ENCODE measurements at regions not wholly inside any gene's neighbourhood (a gene's known extent, or its start where the extent isn't known, plus 50 kb on each side); places are given as distances from the start of the nearest gene placed in this dataset.

DNA sequence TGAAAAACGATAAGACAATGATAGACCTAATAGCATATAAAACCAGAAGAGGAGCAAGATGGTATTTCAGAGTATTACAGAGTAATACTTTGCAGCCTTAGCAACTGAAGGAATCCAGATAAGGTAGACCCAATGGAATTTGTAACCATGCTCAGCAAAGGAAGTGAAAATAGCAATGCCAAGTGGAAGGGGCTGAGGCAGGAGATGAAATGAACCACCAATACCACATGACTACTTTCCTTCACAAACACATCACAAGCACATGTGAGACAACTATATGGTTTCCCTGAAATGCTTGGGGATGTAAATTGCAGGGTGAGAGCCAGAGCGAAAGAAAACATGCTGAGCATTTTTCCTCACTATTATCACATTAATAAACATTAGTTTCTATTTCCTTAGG lies 79.8 kb upstream of the MELK start:
- TF ChIP-seq, protein P1, sequence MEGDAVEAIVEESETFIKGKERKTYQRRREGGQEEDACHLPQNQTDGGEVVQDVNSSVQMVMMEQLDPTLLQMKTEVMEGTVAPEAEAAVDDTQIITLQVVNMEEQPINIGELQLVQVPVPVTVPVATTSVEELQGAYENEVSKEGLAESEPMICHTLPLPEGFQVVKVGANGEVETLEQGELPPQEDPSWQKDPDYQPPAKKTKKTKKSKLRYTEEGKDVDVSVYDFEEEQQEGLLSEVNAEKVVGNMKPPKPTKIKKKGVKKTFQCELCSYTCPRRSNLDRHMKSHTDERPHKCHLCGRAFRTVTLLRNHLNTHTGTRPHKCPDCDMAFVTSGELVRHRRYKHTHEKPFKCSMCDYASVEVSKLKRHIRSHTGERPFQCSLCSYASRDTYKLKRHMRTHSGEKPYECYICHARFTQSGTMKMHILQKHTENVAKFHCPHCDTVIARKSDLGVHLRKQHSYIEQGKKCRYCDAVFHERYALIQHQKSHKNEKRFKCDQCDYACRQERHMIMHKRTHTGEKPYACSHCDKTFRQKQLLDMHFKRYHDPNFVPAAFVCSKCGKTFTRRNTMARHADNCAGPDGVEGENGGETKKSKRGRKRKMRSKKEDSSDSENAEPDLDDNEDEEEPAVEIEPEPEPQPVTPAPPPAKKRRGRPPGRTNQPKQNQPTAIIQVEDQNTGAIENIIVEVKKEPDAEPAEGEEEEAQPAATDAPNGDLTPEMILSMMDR (IDR thresholded peaks at IDR 0.05), result no peak
- TF ChIP-seq EP300 (IDR thresholded peaks at IDR 0.05) (no peak), POLR2A (IDR thresholded peaks at IDR 0.05) (no peak)

All from stomach (tissue), 4 donors.